Astrocyte of the cerebellum (primary cell): ENCODE measurements at regions not wholly inside any gene's neighbourhood (a gene's known extent, or its start where the extent isn't known, plus 50 kb on each side); places are given as distances from the start of the nearest gene placed in this dataset.

Source experiments
- DNase-seq: peaks from one replicate; pipeline ENCODE4 v3.0.0-alpha.2; 2011; ENCODE audit warnings: low read depth
- H3K4me3 ChIP-seq: 2 replicates; pipeline ENCODE4 v1.5.1; 2011; ENCODE audit warnings: mild to moderate bottlenecking, low read depth, low read length, moderate library complexity
- CTCF ChIP-seq: IDR thresholded peaks from 2 replicates; pipeline ENCODE4 v1.5.1; 2012; ENCODE audit warnings: low read length, low read depth, moderate library complexity, mild to moderate bottlenecking; ENCODE audit errors: missing control alignments
- in situ Hi-C: cut with HindIII; loops from 2 replicates; pipeline ENCODE4 v1.10.0; 2017; ENCODE audit warnings: low sequenced_read_pairs

GRCh38 chr3:70854108-70854507, 541.7 kb upstream of the MDFIC2 start:
- no peak overlapping the region for H3K4me3 ChIP-seq
- TF ChIP-seq CTCF, result no peak
- DNase-seq, result no peak
- in situ Hi-C loops, result no loop called here

- DNase-seq, result no peak
- TF ChIP-seq CTCF, result no peak
- no peak overlapping the region for H3K4me3 ChIP-seq
- in situ Hi-C loops, result no loop called here
Measured at GRCh38 chr3:70853161-70853944, 540.9 kb upstream of the MDFIC2 start.

- in situ Hi-C loops, result no loop called here
- DNase-seq, result peak; percentile 85
- no peak overlapping the region for H3K4me3 ChIP-seq
- no peak for TF ChIP-seq CTCF
Measured at GRCh38 chr3:70849911-70850699, 537.7 kb upstream of the MDFIC2 start.

- TF ChIP-seq CTCF, result no peak
- H3K4me3 ChIP-seq, result no peak overlapping the region
- in situ Hi-C loops, result no loop called here
- DNase-seq, result no peak
Measured at GRCh38 chr3:70840106-70840870, 527.9 kb upstream of the MDFIC2 start.

- TF ChIP-seq CTCF, result no peak
- peak; percentile 40 for DNase-seq
Measured at GRCh38 chr3:70833239-70833960, 521.0 kb upstream of the MDFIC2 start.

GRCh38 chr3:70832834-70833205, 520.4 kb upstream of the MDFIC2 start:
- H3K4me3 ChIP-seq, result no peak overlapping the region
- TF ChIP-seq CTCF, result no peak
- DNase-seq, result peak; percentile 82
- in situ Hi-C loops, result no loop called here

More at GRCh38 chr3:70833239-70833960, 521.0 kb upstream of the MDFIC2 start:
- H3K4me3 ChIP-seq, result no peak overlapping the region
- in situ Hi-C loops, result no loop called here
